GM13977 (cell line): ENCODE measurements at regions not wholly inside any gene's neighbourhood (a gene's known extent, or its start where the extent isn't known, plus 50 kb on each side); places are given as distances from the start of the nearest gene placed in this dataset.

Source experiments
- DNase-seq: peaks from one replicate; pipeline ENCODE4 v3.0.0; 2012; ENCODE audit warnings: low spot score
- CTCF ChIP-seq: IDR thresholded peaks from 2 replicates; pipeline ENCODE4 v1.5.1; 2012; ENCODE audit warnings: mild to moderate bottlenecking, control low read depth; ENCODE audit not compliant: insufficient read depth; ENCODE audit errors: extremely low read depth, missing control alignments
- in situ Hi-C: fragments of 300-500 bp; cut with MboI; formaldehyde crosslinking; loops from one replicate; pipeline ENCODE4 v1.12.0; 2022; ENCODE audit warnings: low sequenced_read_pairs, low pct_unique_long_range_greater_than_20kb, mixed read lengths, inconsistent platforms; ENCODE audit not compliant: unreplicated experiment

- no peak for DNase-seq
- no peak for TF ChIP-seq CTCF
- in situ Hi-C loops: no loop called here
Measured at GRCh38 chr14:96959992-96960391, 162.8 kb downstream of the VRK1 start.

GRCh38 chr14:96960598-96961116, 163.5 kb downstream of the VRK1 start:
- no peak for TF ChIP-seq CTCF
- in situ Hi-C loops: no loop called here
- DNase-seq: no peak

- in situ Hi-C loops: no loop called here
- no peak for DNase-seq
Measured at GRCh38 chr14:96961895-96962294, 164.7 kb downstream of the VRK1 start.

GRCh38 chr14:96962337-96962736, 165.2 kb downstream of the VRK1 start:
- DNase-seq: no peak
- in situ Hi-C loops: no loop called here
- TF ChIP-seq CTCF: no peak

More at GRCh38 chr14:96961895-96962294, 164.7 kb downstream of the VRK1 start:
- no peak for TF ChIP-seq CTCF

- in situ Hi-C loops: no loop called here
- no peak for TF ChIP-seq CTCF
- DNase-seq: no peak
Measured at GRCh38 chr14:96964726-96965415, 167.7 kb downstream of the VRK1 start.

GRCh38 chr14:96965885-96966595, 168.9 kb downstream of the VRK1 start:
- DNase-seq: no peak
- no peak for TF ChIP-seq CTCF
- in situ Hi-C loops: no loop called here
